ENCODE measurements at regions not wholly inside any gene's neighbourhood (a gene's known extent, or its start where the extent isn't known, plus 50 kb on each side); places are given as distances from the start of the nearest gene placed in this dataset.

- TF ChIP-seq CTCF (IDR thresholded peaks at IDR 0.05) (no peak), POLR2A (IDR thresholded peaks at IDR 0.05) (no peak)
These were observed 364.1 kb upstream of the CNTN4 start for GRCh38 chr3:1734494-1735122.

Data from right lobe of liver (tissue), 4 donors.